Activated CD4-positive, alpha-beta T cell treated with anti-CD3 and anti-CD28 coated beads for 36 hours (primary cell): ENCODE measurements at regions not wholly inside any gene's neighbourhood (a gene's known extent, or its start where the extent isn't known, plus 50 kb on each side); places are given as distances from the start of the nearest gene placed in this dataset.
"Not testable (repeated sequence)": the region's sequence is repeated elsewhere in the genome, so short reads cannot be mapped to it uniquely, and the experiment has no call there.

Source experiments
- ATAC-seq: fragments of 200-7000 bp; cut with Tn5 transposase; one replicate; pipeline ENCODE4 v1.10.0; 2021; ENCODE audit warnings: mild to moderate bottlenecking, moderate library complexity
- CTCF ChIA-PET: fragments of 350-600 bp; sonication (Branson Sonifier 250); formaldehyde crosslinking; loops from one replicate; lab custom pipeline; 2021; ENCODE audit warnings: antibody characterized with exemption; lab: Charles Lee
- POLR2A ChIA-PET: fragments of 350-600 bp; sonication (Branson Sonifier 250); formaldehyde crosslinking; loops from one replicate; lab custom pipeline; 2021; ENCODE audit warnings: antibody characterized with exemption, inconsistent platforms; lab: Charles Lee
- DNase-seq: peaks from one replicate; pipeline ENCODE4 v3.0.0-alpha.2; 2020
- H3K27ac Mint-ChIP-seq: one replicate; pipeline ENCODE4 v1.8.0; 2021; ENCODE audit warnings: mixed read lengths
- H3K27me3 Mint-ChIP-seq: one replicate; pipeline ENCODE4 v1.8.0; 2021; ENCODE audit warnings: mixed read lengths
- H3K36me3 Mint-ChIP-seq: one replicate; pipeline ENCODE4 v1.8.0; 2021; ENCODE audit warnings: low read depth, mixed read lengths
- H3K4me1 Mint-ChIP-seq: one replicate; pipeline ENCODE4 v1.8.0; 2021; ENCODE audit warnings: mixed read lengths
- H3K4me3 Mint-ChIP-seq: one replicate; pipeline ENCODE4 v1.8.0; 2021; ENCODE audit warnings: mild to moderate bottlenecking, moderate library complexity, mixed read lengths
- H3K9me3 Mint-ChIP-seq: one replicate; pipeline ENCODE4 v1.8.0; 2021; ENCODE audit warnings: low read depth, mixed read lengths
- intact Hi-C, 2 experiments: fragments of 100-400 bp; cut with DNase I in 1 of 2; cut with micrococcal nuclease in 1 of 2; formaldehyde crosslinking; loops; one replicate each; pipeline versions ENCODE4 v1.14.2 to v1.15.1; 2022 to 2024; cut with DNase I, micrococcal nuclease

GRCh38 chr1:189315035-189315901 is 1162.4 kb downstream of the BRINP3 start:
- POLR2A ChIA-PET, result no interaction called here
- Mint-ChIP-seq H3K36me3 (no peaks in the 10 kb centered on the region), H3K27ac (no peak overlapping the region), H3K4me3 (no peak overlapping the region), H3K4me1 (no peaks in the 10 kb centered on the region), H3K27me3 (no peaks in the 10 kb centered on the region), H3K9me3 (peaks cover 6% of the 10 kb centered on the region)
- CTCF ChIA-PET, result no interaction called here
- DNase-seq (no peak), ATAC-seq (no peak)
- intact Hi-C loops, result no loop called here

GRCh38 chr1:189323091-189323490 is 1154.6 kb downstream of the BRINP3 start:
- ATAC-seq (no peak), DNase-seq (no peak)
- POLR2A ChIA-PET, result no interaction called here
- Mint-ChIP-seq H3K4me1 (no peaks in the 10 kb centered on the region), H3K27ac (no peak overlapping the region), H3K9me3 (peaks cover 8% of the 10 kb centered on the region), H3K27me3 (no peaks in the 10 kb centered on the region), H3K36me3 (no peaks in the 10 kb centered on the region), H3K4me3 (no peak overlapping the region)
- intact Hi-C loops, result no loop called here
- CTCF ChIA-PET, result no interaction called here

GRCh38 chr1:189331071-189331470 is 1146.6 kb downstream of the BRINP3 start:
- POLR2A ChIA-PET, H3K27ac Mint-ChIP-seq, intact Hi-C loops, DNase-seq, H3K4me1 Mint-ChIP-seq, ATAC-seq, H3K4me3 Mint-ChIP-seq, H3K27me3 Mint-ChIP-seq, CTCF ChIA-PET, H3K36me3 Mint-ChIP-seq: not testable (repeated sequence)
- H3K9me3 Mint-ChIP-seq, result peaks cover 11% of the 10 kb centered on the region

- POLR2A ChIA-PET, result no interaction called here
- H3K9me3 Mint-ChIP-seq, result peaks cover 5% of the 10 kb centered on the region
- CTCF ChIA-PET, result interaction anchor here (0.6 kb wide), 1 partner anchor 280 kb away, joined by 3 read pairs; no protein-coding TSS in a partner anchor
Measured at GRCh38 chr1:189336115-189337100, 1141.3 kb downstream of the BRINP3 start.

GRCh38 chr1:189349607-189350006 is 1128.1 kb downstream of the BRINP3 start:
- H3K4me3 Mint-ChIP-seq, result no peak overlapping the region
- ChIA-PET POLR2A (no interaction called here), CTCF (no interaction called here)
- intact Hi-C loops, result no loop called here
- no peaks in the 10 kb centered on the region for H3K36me3 Mint-ChIP-seq
- ATAC-seq, result no peak
- peaks cover 2% of the 10 kb centered on the region for H3K9me3 Mint-ChIP-seq
- H3K27ac Mint-ChIP-seq, result no peak overlapping the region
- no peaks in the 10 kb centered on the region for H3K27me3 Mint-ChIP-seq
- no peak for DNase-seq
- no peaks in the 10 kb centered on the region for H3K4me1 Mint-ChIP-seq

More at GRCh38 chr1:189336115-189337100, 1141.3 kb downstream of the BRINP3 start:
- Mint-ChIP-seq H3K36me3 (no peaks in the 10 kb centered on the region), H3K4me3 (no peak overlapping the region), H3K27ac (no peak overlapping the region), H3K4me1 (no peaks in the 10 kb centered on the region), H3K27me3 (no peaks in the 10 kb centered on the region)
- DNase-seq, result no peak
- intact Hi-C loops, result no loop called here
- no peak for ATAC-seq

- CTCF ChIA-PET, result no interaction called here
- Mint-ChIP-seq H3K4me1 (no peaks in the 10 kb centered on the region), H3K4me3 (no peak overlapping the region), H3K27me3 (no peaks in the 10 kb centered on the region), H3K36me3 (no peaks in the 10 kb centered on the region), H3K9me3 (peaks cover 2% of the 10 kb centered on the region), H3K27ac (no peak overlapping the region)
- POLR2A ChIA-PET, result no interaction called here
- ATAC-seq, result no peak
- intact Hi-C loops, result no loop called here
- DNase-seq, result no peak
Measured at GRCh38 chr1:189350983-189351616, 1126.6 kb downstream of the BRINP3 start.

- Mint-ChIP-seq H3K4me1 (no peaks in the 10 kb centered on the region), H3K27ac (no peak overlapping the region), H3K36me3 (no peaks in the 10 kb centered on the region), H3K4me3 (no peak overlapping the region), H3K9me3 (peaks cover 2% of the 10 kb centered on the region), H3K27me3 (no peaks in the 10 kb centered on the region)
- intact Hi-C loops, result no loop called here
- POLR2A ChIA-PET, result no interaction called here
- no peak for ATAC-seq
- CTCF ChIA-PET, result no interaction called here
- DNase-seq, result no peak
Measured at GRCh38 chr1:189351960-189352359, 1125.7 kb downstream of the BRINP3 start.

GRCh38 chr1:189356206-189356605 is 1121.5 kb downstream of the BRINP3 start:
- Mint-ChIP-seq H3K27me3 (no peaks in the 10 kb centered on the region), H3K9me3 (peaks cover 2% of the 10 kb centered on the region), H3K36me3 (no peaks in the 10 kb centered on the region), H3K4me3 (no peak overlapping the region), H3K4me1 (no peaks in the 10 kb centered on the region), H3K27ac (no peak overlapping the region)
- CTCF ChIA-PET, result no interaction called here
- POLR2A ChIA-PET, result no interaction called here
- DNase-seq (no peak), ATAC-seq (no peak)
- intact Hi-C loops, result no loop called here

- Mint-ChIP-seq H3K27ac (no peak overlapping the region), H3K27me3 (no peaks in the 10 kb centered on the region), H3K4me1 (no peaks in the 10 kb centered on the region), H3K9me3 (peaks cover 2% of the 10 kb centered on the region), H3K36me3 (no peaks in the 10 kb centered on the region), H3K4me3 (no peak overlapping the region)
- intact Hi-C loops, result no loop called here
- ChIA-PET CTCF (no interaction called here), POLR2A (no interaction called here)
- ATAC-seq, result no peak
- no peak for DNase-seq
Measured at GRCh38 chr1:189357317-189357716, 1120.3 kb downstream of the BRINP3 start.

GRCh38 chr1:189369612-189370011 is 1108.1 kb downstream of the BRINP3 start:
- ChIA-PET POLR2A (no interaction called here), CTCF (interaction anchor here (0.6 kb wide), 1 partner anchor 239 kb away, joined by 3 read pairs; no protein-coding TSS in a partner anchor)
- H3K9me3 Mint-ChIP-seq, result peaks cover 5% of the 10 kb centered on the region
- intact Hi-C loops, result no loop called here
- no peaks in the 10 kb centered on the region for H3K4me1 Mint-ChIP-seq
- no peak overlapping the region for H3K27ac Mint-ChIP-seq
- no peak for ATAC-seq
- no peaks in the 10 kb centered on the region for H3K27me3 Mint-ChIP-seq
- no peaks in the 10 kb centered on the region for H3K36me3 Mint-ChIP-seq
- no peak for DNase-seq
- H3K4me3 Mint-ChIP-seq, result no peak overlapping the region

- H3K27me3 Mint-ChIP-seq, result no peaks in the 10 kb centered on the region
- H3K4me3 Mint-ChIP-seq, result no peak overlapping the region
- H3K9me3 Mint-ChIP-seq, result peaks cover 7% of the 10 kb centered on the region
- POLR2A ChIA-PET, result no interaction called here
- H3K27ac Mint-ChIP-seq, result no peak overlapping the region
- no peaks in the 10 kb centered on the region for H3K36me3 Mint-ChIP-seq
- DNase-seq, result no peak
- ATAC-seq, result no peak
- CTCF ChIA-PET, result no interaction called here
- H3K4me1 Mint-ChIP-seq, result no peaks in the 10 kb centered on the region
- intact Hi-C loops, result no loop called here
Measured at GRCh38 chr1:189374816-189375215, 1102.8 kb downstream of the BRINP3 start.
